ENCODE measurements at regions not wholly inside any gene's neighbourhood (a gene's known extent, or its start where the extent isn't known, plus 50 kb on each side); places are given as distances from the start of the nearest gene placed in this dataset.

DNA sequence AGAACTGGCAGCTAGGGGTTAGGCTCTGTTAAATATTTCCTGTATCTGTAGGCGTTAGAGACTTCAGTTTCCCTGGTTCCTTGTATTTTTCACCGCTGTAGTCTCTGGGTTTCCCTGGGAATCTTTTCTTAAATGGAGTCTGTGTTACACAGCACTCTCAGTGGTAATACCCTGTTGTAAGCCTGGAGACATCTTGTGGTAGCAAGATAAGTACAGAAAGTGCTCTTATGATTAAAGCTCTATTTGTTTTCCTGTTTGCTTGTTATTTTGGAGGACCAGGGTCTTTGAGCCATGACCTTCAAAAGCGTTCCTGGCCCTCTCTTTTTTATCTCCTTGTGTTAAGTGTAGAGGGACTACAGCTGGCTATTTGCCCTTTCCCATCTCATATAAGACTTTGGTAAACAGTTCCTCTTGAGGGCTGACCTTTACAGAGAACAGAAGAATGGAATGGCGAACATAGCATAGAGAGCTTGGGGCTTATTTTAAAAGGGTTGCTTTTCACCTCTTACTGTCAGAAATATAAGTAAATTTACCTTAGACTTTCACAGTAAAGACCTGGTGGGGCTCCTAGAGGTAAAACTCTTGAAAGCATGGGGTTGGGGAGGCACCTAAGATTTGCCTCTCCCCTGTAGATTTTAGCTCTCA is 782.5 kb downstream of the FAT4 start:
- no peak overlapping the region for H3K27ac ChIP-seq (replicated peaks)
- no peaks in the 10 kb centered on the region for H3K27me3 ChIP-seq (ENCODE audit: insufficient read depth, poor library complexity, severe bottlenecking)
- no peak for DNase-seq (ENCODE audit: low read depth in 1 of 2, low spot score in 1 of 2)
- TF ChIP-seq GABPA (IDR thresholded peaks at IDR 0.05; ENCODE audit: low read depth) (no peak), POLR2AphosphoS5 (IDR thresholded peaks at IDR 0.05; ENCODE audit: low read depth) (no peak), SPI1 (IDR thresholded peaks at IDR 0.05; ENCODE audit: borderline replicate concordance, low read depth) (no peak)
- TF ChIP-seq, protein P1, sequence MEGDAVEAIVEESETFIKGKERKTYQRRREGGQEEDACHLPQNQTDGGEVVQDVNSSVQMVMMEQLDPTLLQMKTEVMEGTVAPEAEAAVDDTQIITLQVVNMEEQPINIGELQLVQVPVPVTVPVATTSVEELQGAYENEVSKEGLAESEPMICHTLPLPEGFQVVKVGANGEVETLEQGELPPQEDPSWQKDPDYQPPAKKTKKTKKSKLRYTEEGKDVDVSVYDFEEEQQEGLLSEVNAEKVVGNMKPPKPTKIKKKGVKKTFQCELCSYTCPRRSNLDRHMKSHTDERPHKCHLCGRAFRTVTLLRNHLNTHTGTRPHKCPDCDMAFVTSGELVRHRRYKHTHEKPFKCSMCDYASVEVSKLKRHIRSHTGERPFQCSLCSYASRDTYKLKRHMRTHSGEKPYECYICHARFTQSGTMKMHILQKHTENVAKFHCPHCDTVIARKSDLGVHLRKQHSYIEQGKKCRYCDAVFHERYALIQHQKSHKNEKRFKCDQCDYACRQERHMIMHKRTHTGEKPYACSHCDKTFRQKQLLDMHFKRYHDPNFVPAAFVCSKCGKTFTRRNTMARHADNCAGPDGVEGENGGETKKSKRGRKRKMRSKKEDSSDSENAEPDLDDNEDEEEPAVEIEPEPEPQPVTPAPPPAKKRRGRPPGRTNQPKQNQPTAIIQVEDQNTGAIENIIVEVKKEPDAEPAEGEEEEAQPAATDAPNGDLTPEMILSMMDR (IDR thresholded peaks at IDR 0.05; ENCODE audit: insufficient read depth, low read length), result no peak
- TF ChIP-seq, protein P2, sequence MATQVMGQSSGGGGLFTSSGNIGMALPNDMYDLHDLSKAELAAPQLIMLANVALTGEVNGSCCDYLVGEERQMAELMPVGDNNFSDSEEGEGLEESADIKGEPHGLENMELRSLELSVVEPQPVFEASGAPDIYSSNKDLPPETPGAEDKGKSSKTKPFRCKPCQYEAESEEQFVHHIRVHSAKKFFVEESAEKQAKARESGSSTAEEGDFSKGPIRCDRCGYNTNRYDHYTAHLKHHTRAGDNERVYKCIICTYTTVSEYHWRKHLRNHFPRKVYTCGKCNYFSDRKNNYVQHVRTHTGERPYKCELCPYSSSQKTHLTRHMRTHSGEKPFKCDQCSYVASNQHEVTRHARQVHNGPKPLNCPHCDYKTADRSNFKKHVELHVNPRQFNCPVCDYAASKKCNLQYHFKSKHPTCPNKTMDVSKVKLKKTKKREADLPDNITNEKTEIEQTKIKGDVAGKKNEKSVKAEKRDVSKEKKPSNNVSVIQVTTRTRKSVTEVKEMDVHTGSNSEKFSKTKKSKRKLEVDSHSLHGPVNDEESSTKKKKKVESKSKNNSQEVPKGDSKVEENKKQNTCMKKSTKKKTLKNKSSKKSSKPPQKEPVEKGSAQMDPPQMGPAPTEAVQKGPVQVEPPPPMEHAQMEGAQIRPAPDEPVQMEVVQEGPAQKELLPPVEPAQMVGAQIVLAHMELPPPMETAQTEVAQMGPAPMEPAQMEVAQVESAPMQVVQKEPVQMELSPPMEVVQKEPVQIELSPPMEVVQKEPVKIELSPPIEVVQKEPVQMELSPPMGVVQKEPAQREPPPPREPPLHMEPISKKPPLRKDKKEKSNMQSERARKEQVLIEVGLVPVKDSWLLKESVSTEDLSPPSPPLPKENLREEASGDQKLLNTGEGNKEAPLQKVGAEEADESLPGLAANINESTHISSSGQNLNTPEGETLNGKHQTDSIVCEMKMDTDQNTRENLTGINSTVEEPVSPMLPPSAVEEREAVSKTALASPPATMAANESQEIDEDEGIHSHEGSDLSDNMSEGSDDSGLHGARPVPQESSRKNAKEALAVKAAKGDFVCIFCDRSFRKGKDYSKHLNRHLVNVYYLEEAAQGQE (IDR thresholded peaks at IDR 0.05; ENCODE audit: insufficient replicate concordance, low read depth), result no peak
- no peak overlapping the region for H3K4me3 ChIP-seq (replicated peaks; ENCODE audit: insufficient read depth, low read length)

- Histone ChIP-seq H3K4me3 (replicated peaks; ENCODE audit: insufficient read depth, low read length) (no peak overlapping the region), H3K27me3 (ENCODE audit: insufficient read depth, poor library complexity, severe bottlenecking) (no peaks in the 10 kb centered on the region), H3K27ac (replicated peaks) (no peak overlapping the region)
- DNase-seq (ENCODE audit: low read depth in 1 of 2, low spot score in 1 of 2), result peak in 1 of 2 experiments; percentile 2
- TF ChIP-seq, protein P1 (IDR thresholded peaks at IDR 0.05; ENCODE audit: insufficient read depth, low read length), result no peak
- no peak for TF ChIP-seq POLR2AphosphoS5 (IDR thresholded peaks at IDR 0.05; ENCODE audit: low read depth)
- TF ChIP-seq GABPA (IDR thresholded peaks at IDR 0.05; ENCODE audit: low read depth), result no peak
- TF ChIP-seq SPI1 (IDR thresholded peaks at IDR 0.05; ENCODE audit: borderline replicate concordance, low read depth), result no peak
- TF ChIP-seq, protein P2 (IDR thresholded peaks at IDR 0.05; ENCODE audit: insufficient replicate concordance, low read depth), result no peak
Observed at GRCh38 chr4:126106658-126107057, 791.9 kb downstream of the FAT4 start.

GRCh38 chr4:126109836-126110235 is 795.1 kb downstream of the FAT4 start:
- TF ChIP-seq GABPA (IDR thresholded peaks at IDR 0.05; ENCODE audit: low read depth) (no peak), SPI1 (IDR thresholded peaks at IDR 0.05; ENCODE audit: borderline replicate concordance, low read depth) (no peak), POLR2AphosphoS5 (IDR thresholded peaks at IDR 0.05; ENCODE audit: low read depth) (no peak)
- TF ChIP-seq, protein P1 (IDR thresholded peaks at IDR 0.05; ENCODE audit: insufficient read depth, low read length), result no peak
- TF ChIP-seq, protein P2 (IDR thresholded peaks at IDR 0.05; ENCODE audit: insufficient replicate concordance, low read depth), result no peak
- H3K27ac ChIP-seq (replicated peaks), result no peak overlapping the region
- H3K4me3 ChIP-seq (replicated peaks; ENCODE audit: insufficient read depth, low read length), result no peak overlapping the region
- no peaks in the 10 kb centered on the region for H3K27me3 ChIP-seq (ENCODE audit: insufficient read depth, poor library complexity, severe bottlenecking)
- DNase-seq (ENCODE audit: low read depth in 1 of 2, low spot score in 1 of 2), result no peak

Data from HL-60 (cell line).